GM12891 (cell line): ENCODE measurements at regions not wholly inside any gene's neighbourhood (a gene's known extent, or its start where the extent isn't known, plus 50 kb on each side); places are given as distances from the start of the nearest gene placed in this dataset.
A peak's percentile ranks its signal among the peaks of the same experiment; 100 is the strongest.

Experiments used
- DNase-seq: peaks from one replicate; pipeline ENCODE4 v3.0.0; 2011; ENCODE audit warnings: low spot score; ENCODE audit not compliant: insufficient read length
- FAIRE-seq: peaks from 2 replicates; lab custom pipeline; 2011; peaks lifted over from hg19 to GRCh38; lab: Jason Lieb, UNC
- PAX5 ChIP-seq: IDR thresholded peaks from 2 replicates; pipeline ENCODE4 v1.6.1; 2011; ENCODE audit warnings: low read length, moderate library complexity, mild to moderate bottlenecking; ENCODE audit not compliant: insufficient read depth, severe bottlenecking
- POLR2A ChIP-seq: IDR thresholded peaks from 2 replicates; pipeline ENCODE4 v1.6.1; 2011; ENCODE audit warnings: low read depth, low read length, control low read depth
- POLR2AphosphoS5 ChIP-seq: IDR thresholded peaks from 2 replicates; pipeline ENCODE4 v1.6.1; 2011; ENCODE audit warnings: low read depth, low read length, control low read depth
- POU2F2 ChIP-seq: IDR thresholded peaks from 2 replicates; pipeline ENCODE4 v1.6.1; 2011; ENCODE audit warnings: low read depth, mild to moderate bottlenecking, control low read depth, low read length, moderate library complexity
- SPI1 ChIP-seq: IDR thresholded peaks from 2 replicates; pipeline ENCODE4 v1.6.1; 2011; ENCODE audit warnings: low read depth, low read length, control low read depth
- TAF1 ChIP-seq: IDR thresholded peaks from 2 replicates; pipeline ENCODE4 v1.6.1; 2011; ENCODE audit warnings: low read depth, low read length, control low read depth

- FAIRE-seq (no peak), DNase-seq (no peak)
- TF ChIP-seq POU2F2, result no peak
Observed at GRCh38 chr4:166435449-166435848, 562.4 kb downstream of the TLL1 start.

- DNase-seq (no peak), FAIRE-seq (no peak)
- TF ChIP-seq POLR2AphosphoS5, result no peak
Observed at GRCh38 chr4:166458756-166459155, 585.7 kb downstream of the TLL1 start.

DNA sequence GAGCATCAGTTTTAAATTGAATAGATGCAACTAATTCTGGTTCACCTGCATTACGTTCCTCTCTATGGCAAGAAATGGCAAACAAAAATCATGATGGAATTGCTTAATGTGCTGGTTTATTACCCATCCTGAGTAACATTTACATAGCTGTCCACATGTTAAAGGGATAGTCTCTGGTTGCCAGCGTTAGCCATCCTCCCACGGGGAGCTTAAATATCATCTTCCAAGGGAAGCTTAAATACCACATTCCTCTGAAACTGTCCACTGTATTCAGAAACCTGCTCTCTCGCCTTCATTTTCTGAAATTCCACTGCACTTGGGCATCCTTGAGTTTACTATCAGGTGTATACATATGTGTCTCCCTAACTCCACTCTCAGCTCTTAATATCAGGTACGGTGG, 586.6 kb downstream of the TLL1 start:
- DNase-seq (no peak), FAIRE-seq (no peak)
- TF ChIP-seq PAX5 (no peak), POLR2AphosphoS5 (no peak), POU2F2 (no peak), SPI1 (no peak), TAF1 (no peak), POLR2A (no peak)

DNA sequence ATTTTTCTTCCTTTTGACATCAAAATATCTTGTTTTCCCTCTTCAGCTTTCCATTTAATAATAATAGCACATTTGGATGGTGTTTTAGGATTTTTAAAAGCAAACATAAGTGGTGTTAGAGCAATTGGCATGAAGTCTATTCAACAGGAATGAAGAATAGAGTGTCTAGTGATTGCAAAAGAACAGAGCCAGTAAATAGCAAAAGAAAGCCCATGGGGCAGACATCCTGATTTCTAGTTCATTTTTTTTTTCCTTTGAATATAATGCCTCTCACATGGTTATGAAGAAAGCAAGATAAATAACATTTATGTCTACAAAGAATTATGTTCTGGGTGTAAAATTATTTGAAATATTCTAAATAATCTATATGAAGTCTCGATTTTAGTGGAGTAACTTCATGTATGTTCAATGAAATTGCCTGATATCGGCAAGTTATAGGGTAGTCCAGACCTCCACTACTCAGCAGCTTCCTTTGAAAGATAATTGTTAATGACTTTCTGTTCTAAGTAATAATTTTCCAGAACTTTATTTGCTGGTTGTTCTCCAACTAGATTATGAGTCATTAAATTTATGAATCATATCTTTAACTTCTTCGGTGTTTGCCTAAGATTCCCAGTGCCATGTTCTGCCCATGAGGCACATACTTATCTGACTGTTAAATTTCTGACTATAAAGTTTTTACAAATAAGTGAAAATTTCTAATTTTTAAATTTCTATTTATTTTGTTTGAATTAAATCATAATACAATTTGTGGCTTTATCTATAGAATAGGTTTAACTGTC, 587.9 kb downstream of the TLL1 start:
- FAIRE-seq (no peak), DNase-seq (no peak)
- TF ChIP-seq SPI1 (no peak), POU2F2 (no peak), PAX5 (no peak), TAF1 (no peak), POLR2AphosphoS5 (no peak), POLR2A (no peak)

- TF ChIP-seq POU2F2, result no peak
- TF ChIP-seq PAX5, result no peak
- TF ChIP-seq POLR2A, result no peak
- TF ChIP-seq TAF1, result no peak
- no peak for TF ChIP-seq SPI1
- TF ChIP-seq POLR2AphosphoS5, result no peak
- DNase-seq, result no peak
- no peak for FAIRE-seq
Observed at GRCh38 chr4:166481055-166481454, 608.0 kb downstream of the TLL1 start.

- no peak for FAIRE-seq
- no peak for TF ChIP-seq PAX5
- peak; percentile 85 for TF ChIP-seq SPI1
- no peak for DNase-seq
Observed at GRCh38 chr4:166481739-166482138, 608.7 kb downstream of the TLL1 start.

GRCh38 chr4:166482758-166483157, 609.7 kb downstream of the TLL1 start:
- DNase-seq, result no peak
- FAIRE-seq, result no peak
- TF ChIP-seq SPI1 (no peak), POLR2AphosphoS5 (no peak), PAX5 (no peak), POLR2A (no peak), POU2F2 (no peak), TAF1 (no peak)

- FAIRE-seq, result no peak
- DNase-seq, result no peak
- TF ChIP-seq SPI1 (no peak), POLR2A (no peak), POU2F2 (no peak), POLR2AphosphoS5 (no peak), TAF1 (no peak), PAX5 (no peak)
Observed at GRCh38 chr4:166491635-166492034, 618.6 kb downstream of the TLL1 start.

- FAIRE-seq (no peak), DNase-seq (no peak)
- TF ChIP-seq PAX5, result no peak
- no peak for TF ChIP-seq POLR2AphosphoS5
- TF ChIP-seq POLR2A, result no peak
- no peak for TF ChIP-seq TAF1
- TF ChIP-seq SPI1, result no peak
- TF ChIP-seq POU2F2, result no peak
Observed at GRCh38 chr4:166493924-166494345, 620.9 kb downstream of the TLL1 start.

- TF ChIP-seq POLR2A (no peak), POU2F2 (no peak), POLR2AphosphoS5 (no peak), TAF1 (no peak), PAX5 (no peak), SPI1 (no peak)
- FAIRE-seq (no peak), DNase-seq (no peak)
Observed at GRCh38 chr4:166498546-166498945, 625.5 kb downstream of the TLL1 start.
